ENCODE measurements at regions not wholly inside any gene's neighbourhood (a gene's known extent, or its start where the extent isn't known, plus 50 kb on each side); places are given as distances from the start of the nearest gene placed in this dataset.

DNA sequence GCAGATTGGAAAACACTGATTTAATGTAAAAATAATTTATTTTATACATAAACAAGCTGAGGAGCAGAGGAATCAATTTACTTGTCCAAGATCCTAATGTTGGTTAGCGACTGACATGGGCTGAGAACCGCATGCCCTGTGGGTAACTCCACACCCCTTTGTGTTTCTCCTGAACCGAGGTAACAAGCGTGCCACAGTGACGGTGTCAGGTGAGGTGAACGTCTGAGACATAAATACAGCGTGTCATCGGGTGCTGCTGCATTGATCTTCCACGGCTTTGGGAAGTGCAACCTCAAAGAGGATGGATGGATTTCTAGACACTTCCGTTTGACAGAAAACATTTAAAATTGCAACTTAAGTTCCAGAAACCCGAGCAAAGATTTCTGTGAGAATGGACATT, 386.8 kb upstream of the ADARB2 start:
- no peak for DNase-seq

GRCh38 chr10:2122431-2123124, 385.3 kb upstream of the ADARB2 start:
- no peak for DNase-seq

GRCh38 chr10:2121929-2122328, 384.6 kb upstream of the ADARB2 start:
- DNase-seq = no peak

DNA sequence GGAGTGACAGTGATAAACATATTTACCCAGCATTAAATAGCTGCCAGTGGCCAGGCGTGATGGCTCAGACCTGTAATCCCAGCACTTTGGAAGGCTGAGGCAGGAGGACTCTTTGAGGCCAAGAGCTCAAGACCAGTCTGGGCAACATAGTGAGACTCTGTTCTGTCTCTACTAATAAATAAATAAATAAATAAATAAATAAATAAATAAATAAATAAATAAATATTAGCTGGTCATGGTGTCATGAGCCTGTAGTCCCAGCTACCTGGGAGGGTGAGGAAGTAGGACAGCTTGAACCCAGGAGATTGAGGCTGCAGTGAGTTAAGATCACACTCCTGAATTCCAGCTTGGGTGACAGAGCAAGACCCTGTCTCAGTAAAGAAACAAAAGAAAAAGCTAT, 384.0 kb upstream of the ADARB2 start:
- no peak for DNase-seq

DNA sequence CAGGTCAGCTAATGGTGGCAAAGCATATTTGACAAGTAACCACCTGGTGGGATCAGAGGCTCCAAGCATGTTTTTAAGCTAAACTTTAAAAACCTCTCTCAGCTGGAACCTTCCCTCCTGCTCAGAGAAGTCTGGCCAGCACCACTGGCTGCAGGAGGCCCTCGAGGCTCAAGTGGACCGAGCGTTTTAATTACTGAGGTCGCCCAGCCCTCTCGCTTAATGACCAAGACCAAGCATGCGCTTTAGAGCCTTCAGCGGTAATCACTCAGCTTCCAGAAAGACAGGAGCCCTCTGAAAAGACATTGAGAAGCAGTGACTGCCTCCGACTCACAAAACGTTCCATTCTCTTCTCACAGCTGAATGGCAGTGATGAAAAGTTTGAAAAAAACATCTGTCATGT, 383.4 kb upstream of the ADARB2 start:
- DNase-seq = no peak

DNA sequence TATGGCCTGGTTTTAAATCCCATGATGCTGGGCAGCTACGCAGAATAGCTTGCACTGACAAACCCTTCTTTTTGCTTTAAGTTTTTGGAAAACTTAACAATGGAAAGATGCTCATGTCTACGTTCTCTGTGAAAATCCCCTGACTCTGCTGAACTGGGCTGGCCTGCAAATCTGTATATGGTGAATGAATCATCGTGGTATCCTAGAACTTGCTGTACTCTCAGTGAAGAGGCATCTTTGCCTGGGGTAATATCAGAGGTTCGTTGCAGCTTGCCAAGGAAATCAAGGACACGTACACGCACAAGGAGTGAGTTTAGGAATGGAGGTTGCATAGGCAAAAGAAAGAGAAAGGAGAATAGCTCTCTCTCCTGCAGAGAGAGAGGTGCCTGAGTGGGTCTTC, 382.0 kb upstream of the ADARB2 start:
- DNase-seq = no peak

DNA sequence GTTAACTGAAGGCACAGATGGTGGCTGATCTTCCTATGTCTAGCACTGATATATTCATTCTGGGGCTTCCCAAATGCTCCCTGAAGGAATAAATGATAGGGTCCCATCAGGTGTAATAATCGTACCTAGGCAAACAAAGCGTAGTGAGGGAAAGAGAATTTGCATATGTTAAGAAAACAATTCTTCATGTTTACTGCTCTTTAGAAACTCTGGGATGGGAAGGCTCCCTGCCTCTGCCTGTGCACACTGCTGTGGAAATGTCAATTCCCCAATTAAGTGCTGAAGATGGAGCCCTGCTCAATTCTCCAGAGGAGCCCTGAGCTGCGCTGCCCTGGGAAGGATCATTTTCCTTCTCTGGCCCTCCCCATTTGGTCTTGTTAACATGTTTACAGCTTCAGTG, 380.9 kb upstream of the ADARB2 start:
- no peak for DNase-seq

DNA sequence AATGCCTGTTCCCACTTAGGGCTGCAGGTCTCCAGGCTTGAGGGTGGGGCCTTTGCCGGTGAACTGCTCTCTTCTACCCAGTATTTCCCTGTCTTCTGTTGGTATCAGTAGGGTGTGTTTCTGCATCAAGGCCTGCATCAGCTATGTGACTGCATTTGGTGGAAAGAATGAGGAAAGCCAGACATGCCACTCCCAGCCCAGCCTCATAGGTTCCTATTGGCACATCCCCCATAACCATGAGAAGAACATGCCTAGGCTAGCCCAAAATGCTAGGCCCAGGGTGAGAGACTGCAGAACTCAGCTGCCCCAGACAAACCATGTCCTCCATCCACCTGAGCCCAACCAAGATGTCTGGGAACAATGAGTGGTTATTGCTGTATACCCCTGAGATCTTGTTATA, 380.3 kb upstream of the ADARB2 start:
- DNase-seq = no peak

- DNase-seq = no peak
Measured at GRCh38 chr10:2111965-2112364, 374.6 kb upstream of the ADARB2 start.

DNA sequence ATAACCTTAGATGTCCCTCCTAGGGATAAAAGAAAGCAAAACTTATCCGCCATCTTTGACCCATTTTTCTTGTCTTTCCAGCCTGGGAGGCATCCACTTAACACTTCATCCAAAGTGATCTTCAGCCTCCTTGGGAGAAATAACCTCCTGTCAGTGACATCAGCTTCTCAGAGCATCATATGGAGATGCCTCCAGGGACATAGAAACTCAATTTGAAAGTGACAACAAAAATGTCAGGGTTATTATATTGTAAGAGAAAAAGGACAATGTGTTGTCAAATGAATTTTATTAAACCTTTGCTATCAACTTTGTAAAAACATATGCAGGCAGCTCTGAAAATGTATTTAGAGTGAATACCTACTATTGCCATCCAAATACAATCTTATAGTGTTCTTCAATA, 371.2 kb upstream of the ADARB2 start:
- DNase-seq = no peak

- no peak for DNase-seq
Measured at GRCh38 chr10:2106641-2107040, 369.3 kb upstream of the ADARB2 start.

DNA sequence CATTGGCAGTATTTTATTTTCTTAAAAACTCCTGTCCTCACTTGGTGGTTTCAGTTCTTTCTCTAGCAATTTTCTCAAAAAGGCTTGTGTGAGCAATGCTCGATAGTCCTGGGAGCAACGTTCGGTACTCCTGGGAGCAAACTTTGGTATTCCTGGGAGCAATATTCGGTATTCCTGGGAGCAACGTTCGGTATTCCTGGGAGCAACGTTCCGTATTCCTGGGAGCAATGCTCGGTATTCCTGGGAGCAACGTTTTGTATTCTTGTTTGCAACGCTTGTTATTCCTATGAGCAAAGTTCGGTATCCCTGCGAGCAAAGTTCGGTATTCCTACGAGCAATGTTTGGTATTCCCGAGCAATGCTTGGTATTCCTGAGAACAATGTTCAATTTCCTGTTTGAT, 362.0 kb upstream of the ADARB2 start:
- DNase-seq = no peak

DNA sequence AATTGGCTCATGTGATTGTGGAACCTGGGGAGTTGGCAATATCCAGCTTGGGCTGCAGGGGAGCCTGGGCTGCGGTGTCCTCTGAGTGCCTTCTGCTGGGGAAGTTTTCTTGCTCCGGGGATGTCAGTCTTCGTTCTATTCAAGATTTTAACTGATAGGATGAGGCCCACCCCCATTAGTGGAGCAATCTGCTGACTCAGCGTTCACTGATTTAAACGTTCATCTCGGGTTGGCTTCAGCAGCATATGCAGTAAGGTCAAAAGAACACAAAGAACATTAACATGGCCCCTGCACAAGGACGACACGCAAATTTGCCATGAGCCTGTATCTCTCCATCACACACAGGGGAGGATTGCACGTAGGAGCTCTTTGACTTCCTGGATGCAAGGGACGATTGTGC, 360.6 kb upstream of the ADARB2 start:
- DNase-seq = no peak

DNA sequence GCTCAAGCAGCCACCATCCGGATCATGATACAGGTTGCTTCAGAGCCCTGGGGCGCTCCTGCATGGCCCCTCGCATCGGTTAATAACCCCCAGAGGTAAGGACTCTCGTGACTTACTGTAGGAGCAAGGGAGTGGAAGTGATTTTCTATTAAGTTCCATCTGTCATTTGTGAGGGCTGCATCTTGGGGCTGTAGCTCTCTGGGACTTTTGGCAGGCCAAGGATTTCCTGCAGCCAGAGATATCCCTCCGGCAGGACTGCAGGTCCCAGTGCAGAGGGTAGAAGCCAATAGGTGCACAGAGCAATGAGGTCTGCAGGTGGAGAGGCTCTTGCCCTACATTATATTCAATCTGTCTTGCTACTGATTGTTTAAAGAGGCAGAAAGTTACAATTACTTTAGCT, 356.8 kb upstream of the ADARB2 start:
- DNase-seq = no peak

GRCh38 chr10:2083591-2083990, 346.3 kb upstream of the ADARB2 start:
- no peak for DNase-seq

- no peak for DNase-seq
Measured at GRCh38 chr10:2081501-2081900, 344.2 kb upstream of the ADARB2 start.

- no peak for DNase-seq
Measured at GRCh38 chr10:2079603-2080078, 342.3 kb upstream of the ADARB2 start.

DNA sequence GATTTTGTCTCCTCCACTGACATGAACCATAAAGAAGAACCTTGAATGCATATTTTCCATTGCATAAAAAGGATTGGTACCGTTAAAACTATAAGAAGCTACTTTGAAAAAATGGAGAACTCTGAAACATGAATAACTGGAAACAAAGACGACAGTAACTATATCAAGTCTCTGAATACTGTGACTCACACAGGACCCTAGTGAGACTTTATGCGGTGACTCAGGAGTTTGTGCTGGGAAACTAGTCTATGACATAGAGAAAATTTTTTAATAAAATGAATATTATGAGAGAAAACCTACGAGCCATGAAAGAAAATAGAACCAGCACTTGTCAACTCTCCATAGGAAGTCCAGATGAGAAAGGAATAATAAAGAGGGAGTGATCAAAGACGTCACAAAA, 339.9 kb upstream of the ADARB2 start:
- DNase-seq = no peak

DNA sequence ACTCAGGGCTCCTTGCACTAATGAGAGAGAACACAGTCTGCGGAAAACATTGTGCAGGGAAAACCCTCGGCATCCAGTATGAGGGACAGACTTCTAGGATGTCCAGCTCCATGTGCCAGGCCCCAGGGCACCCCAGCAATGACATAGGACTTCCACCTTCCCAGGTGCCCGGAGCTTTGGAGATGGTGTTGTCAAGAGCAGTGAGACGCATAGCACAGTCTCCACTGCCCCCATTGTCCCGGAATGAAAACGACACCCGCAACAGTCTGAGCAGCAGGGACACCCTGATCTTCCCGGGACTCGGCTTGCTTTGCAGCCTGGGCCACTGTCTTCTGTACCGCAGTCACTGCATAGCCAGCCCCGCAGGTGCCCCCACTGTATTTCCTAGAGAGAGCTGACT, 339.2 kb upstream of the ADARB2 start:
- no peak for DNase-seq

DNA sequence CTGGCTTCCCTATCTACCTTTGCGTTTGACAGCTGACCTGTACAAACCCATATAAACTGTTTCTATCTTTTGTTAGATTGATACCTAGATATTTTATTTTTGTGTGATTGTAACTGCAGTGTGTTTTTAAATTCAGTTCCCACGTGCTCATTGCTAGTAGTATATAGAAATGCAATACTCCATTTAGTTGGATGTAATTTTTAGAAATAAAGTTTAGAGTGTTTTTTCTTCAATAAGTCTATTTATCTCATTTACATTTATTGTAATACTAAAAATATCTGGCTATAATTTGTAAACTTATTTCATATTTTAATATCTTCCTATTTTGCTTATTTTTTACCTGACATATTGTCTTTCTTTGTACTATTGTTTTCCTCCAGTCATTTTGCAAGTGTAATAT, 329.7 kb upstream of the ADARB2 start:
- DNase-seq = no peak

GRCh38 chr10:2054728-2055127, 317.4 kb upstream of the ADARB2 start:
- no peak for DNase-seq

GRCh38 chr10:2053805-2054204, 316.5 kb upstream of the ADARB2 start:
- DNase-seq = no peak

- DNase-seq = no peak
Measured at GRCh38 chr10:2051108-2051507, 313.8 kb upstream of the ADARB2 start.

DNA sequence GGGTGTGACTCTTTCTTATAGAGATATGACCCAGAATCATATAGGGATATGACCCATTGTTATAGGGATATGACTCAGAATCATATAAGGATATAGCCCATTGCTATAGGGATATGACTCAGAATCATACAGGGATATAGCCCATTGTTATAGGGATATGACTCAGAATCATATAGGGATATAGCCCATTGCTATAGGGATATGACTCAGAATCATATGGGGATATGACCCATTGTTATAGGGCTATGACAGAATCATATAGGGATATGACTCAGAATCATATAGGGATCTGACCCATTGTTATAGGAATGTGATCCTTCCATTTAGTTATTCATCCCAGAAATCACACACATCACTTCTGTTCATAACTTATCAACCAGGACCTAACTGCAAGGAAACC, 312.2 kb upstream of the ADARB2 start:
- DNase-seq = no peak

DNA sequence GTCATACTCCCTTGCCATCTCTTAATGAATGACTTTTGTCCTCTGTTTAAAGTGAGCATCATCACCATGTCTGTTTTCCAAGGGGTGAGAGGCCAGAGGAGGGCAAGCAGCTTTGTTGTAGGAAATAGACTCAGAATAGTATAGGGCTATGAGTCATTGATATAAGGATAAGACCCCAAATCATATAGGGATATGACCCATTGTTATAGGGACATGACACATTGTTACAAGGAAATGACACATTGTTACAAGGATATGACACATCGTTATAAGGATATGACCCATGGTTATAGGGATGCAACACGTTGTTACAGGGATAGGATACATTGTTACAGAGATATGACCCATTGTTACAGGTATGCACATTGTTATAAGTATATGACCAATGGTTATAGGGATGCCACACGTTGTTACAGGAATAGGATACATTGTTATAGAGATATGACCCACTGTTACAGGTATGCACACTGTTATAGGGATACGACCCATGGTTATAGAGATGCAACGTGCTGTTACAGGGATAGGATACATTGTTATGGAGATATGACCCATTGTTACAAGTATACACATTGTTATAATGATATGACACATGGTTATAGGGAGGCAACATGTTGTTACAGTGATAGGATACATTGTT, 311.1 kb upstream of the ADARB2 start:
- no peak for DNase-seq

Data from activated CD4-positive, CD25-positive, alpha-beta regulatory T cell (primary cell).